ENCODE measurements at regions not wholly inside any gene's neighbourhood (a gene's known extent, or its start where the extent isn't known, plus 50 kb on each side); places are given as distances from the start of the nearest gene placed in this dataset.
A peak's percentile ranks its signal among the peaks of the same experiment; 100 is the strongest.
"Not testable (repeated sequence)": the region's sequence is repeated elsewhere in the genome, so short reads cannot be mapped to it uniquely, and the experiment has no call there.

- H3K27me3 ChIP-seq; intact Hi-C loops (cut with DNase I); H3K4me3 ChIP-seq; H3K36me3 ChIP-seq; DNase-seq; H3K9me3 ChIP-seq; H3K4me1 ChIP-seq; H3K27ac ChIP-seq: not testable (repeated sequence)
- ATAC-seq, result peak; percentile 27
Observed at GRCh38 chr17:26881195-26881594, 412.7 kb upstream of the WSB1 start.

- H3K27ac ChIP-seq; H3K4me3 ChIP-seq; H3K9me3 ChIP-seq; H3K4me1 ChIP-seq; DNase-seq; intact Hi-C loops (cut with DNase I); H3K36me3 ChIP-seq; H3K27me3 ChIP-seq: not testable (repeated sequence)
- ATAC-seq, result peak; percentile 72
Observed at GRCh38 chr17:26882097-26882761, 411.7 kb upstream of the WSB1 start.

GRCh38 chr17:26883878-26884740 lies 409.8 kb upstream of the WSB1 start:
- H3K4me1 ChIP-seq; H3K27me3 ChIP-seq; H3K27ac ChIP-seq; intact Hi-C loops (cut with DNase I); H3K9me3 ChIP-seq; DNase-seq; H3K36me3 ChIP-seq; H3K4me3 ChIP-seq: not testable (repeated sequence)
- ATAC-seq, result peak; percentile 59

GRCh38 chr17:26884741-26885059 lies 409.2 kb upstream of the WSB1 start:
- H3K36me3 ChIP-seq; H3K27ac ChIP-seq; DNase-seq; H3K4me3 ChIP-seq; H3K27me3 ChIP-seq; intact Hi-C loops (cut with DNase I); H3K4me1 ChIP-seq; H3K9me3 ChIP-seq: not testable (repeated sequence)
- ATAC-seq, result peak; percentile 16

GRCh38 chr17:26885244-26885970 lies 408.5 kb upstream of the WSB1 start:
- H3K9me3 ChIP-seq; H3K36me3 ChIP-seq; H3K4me1 ChIP-seq; H3K27me3 ChIP-seq; H3K4me3 ChIP-seq; H3K27ac ChIP-seq; intact Hi-C loops (cut with DNase I): not testable (repeated sequence)
- peak; percentile 1 for DNase-seq
- peak; percentile 28 for ATAC-seq
